Thyroid gland (tissue), 4 donors: ENCODE measurements at regions not wholly inside any gene's neighbourhood (a gene's known extent, or its start where the extent isn't known, plus 50 kb on each side); places are given as distances from the start of the nearest gene placed in this dataset.

Experiments used
- CTCF ChIP-seq, 6 experiments: fragments of 200-600 bp in 3 of 6; fragments of 450-650 bp in 3 of 6; sonication (generic) in 3 of 6; IDR thresholded peaks; one replicate each; pipeline ENCODE4 v1.5.1; 2016 to 2019; ENCODE audit warnings: antibody characterized with exemption in 6 of 6, mild to moderate bottlenecking in 2 of 6, inconsistent platforms in 1 of 6, moderate library complexity in 1 of 6
- POLR2A ChIP-seq, 2 donors: fragments of 450-650 bp; IDR thresholded peaks; one replicate each; pipeline ENCODE4 v1.6.1; 2017; ENCODE audit warnings: antibody characterized with exemption in 2 of 2, mild to moderate bottlenecking in 2 of 2, moderate library complexity in 1 of 2

GRCh38 chr6:97445407-97445806 is 162.4 kb upstream of the MMS22L start:
- TF ChIP-seq CTCF (IDR thresholded peaks at IDR 0.05) = no peak
- no peak for TF ChIP-seq POLR2A (IDR thresholded peaks at IDR 0.05)
